ENCODE measurements at regions not wholly inside any gene's neighbourhood (a gene's known extent, or its start where the extent isn't known, plus 50 kb on each side); places are given as distances from the start of the nearest gene placed in this dataset.

DNA sequence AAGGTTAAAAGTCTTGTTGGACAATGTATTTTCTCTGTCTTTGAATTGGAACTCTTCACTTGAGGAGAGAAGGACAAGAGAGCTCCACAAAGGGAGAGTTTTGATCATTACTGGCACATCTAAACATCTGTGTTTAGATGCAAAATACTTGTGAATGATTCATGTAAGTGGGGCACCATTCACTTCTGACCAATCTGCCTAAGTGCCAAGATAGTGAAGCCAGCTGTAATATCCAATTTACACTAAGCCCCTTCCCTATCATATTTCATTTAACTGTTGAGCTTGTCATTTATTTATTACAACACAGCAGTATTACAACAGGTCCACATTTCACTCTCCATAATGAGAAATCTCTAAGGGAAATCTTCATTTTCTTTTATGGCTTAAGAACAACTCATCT, 832.3 kb upstream of the GOT2 start:
- TF ChIP-seq EZH2 (IDR thresholded peaks at IDR 0.05; ENCODE audit: borderline replicate concordance, insufficient read depth, low read length, poor library complexity, severe bottlenecking) (no peak), EP300 (conservative IDR thresholded peaks at IDR 0.05; ENCODE audit: poor library complexity, severe bottlenecking) (no peak)
- TF ChIP-seq, protein P1, sequence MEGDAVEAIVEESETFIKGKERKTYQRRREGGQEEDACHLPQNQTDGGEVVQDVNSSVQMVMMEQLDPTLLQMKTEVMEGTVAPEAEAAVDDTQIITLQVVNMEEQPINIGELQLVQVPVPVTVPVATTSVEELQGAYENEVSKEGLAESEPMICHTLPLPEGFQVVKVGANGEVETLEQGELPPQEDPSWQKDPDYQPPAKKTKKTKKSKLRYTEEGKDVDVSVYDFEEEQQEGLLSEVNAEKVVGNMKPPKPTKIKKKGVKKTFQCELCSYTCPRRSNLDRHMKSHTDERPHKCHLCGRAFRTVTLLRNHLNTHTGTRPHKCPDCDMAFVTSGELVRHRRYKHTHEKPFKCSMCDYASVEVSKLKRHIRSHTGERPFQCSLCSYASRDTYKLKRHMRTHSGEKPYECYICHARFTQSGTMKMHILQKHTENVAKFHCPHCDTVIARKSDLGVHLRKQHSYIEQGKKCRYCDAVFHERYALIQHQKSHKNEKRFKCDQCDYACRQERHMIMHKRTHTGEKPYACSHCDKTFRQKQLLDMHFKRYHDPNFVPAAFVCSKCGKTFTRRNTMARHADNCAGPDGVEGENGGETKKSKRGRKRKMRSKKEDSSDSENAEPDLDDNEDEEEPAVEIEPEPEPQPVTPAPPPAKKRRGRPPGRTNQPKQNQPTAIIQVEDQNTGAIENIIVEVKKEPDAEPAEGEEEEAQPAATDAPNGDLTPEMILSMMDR (IDR thresholded peaks at IDR 0.05; ENCODE audit: poor library complexity, severe bottlenecking) = no peak

Measured in neural cell (in vitro differentiated cells).